Loucy (cell line): ENCODE measurements at regions not wholly inside any gene's neighbourhood (a gene's known extent, or its start where the extent isn't known, plus 50 kb on each side); places are given as distances from the start of the nearest gene placed in this dataset.

Experiments used
- EZH2phosphoT487 ChIP-seq: fragments of 200-600 bp; IDR thresholded peaks from 2 replicates; pipeline ENCODE4 v1.6.1; 2018; ENCODE audit warnings: antibody characterized with exemption, mild to moderate bottlenecking, moderate library complexity, borderline replicate concordance
- TF ChIP-seq, protein P1 (sequence below): fragments of 200-600 bp; sonication (generic); conservative IDR thresholded peaks from 2 replicates; pipeline ENCODE4 v1.5.1; 2014; ENCODE audit warnings: mild to moderate bottlenecking, antibody characterized with exemption, low read length

DNA sequence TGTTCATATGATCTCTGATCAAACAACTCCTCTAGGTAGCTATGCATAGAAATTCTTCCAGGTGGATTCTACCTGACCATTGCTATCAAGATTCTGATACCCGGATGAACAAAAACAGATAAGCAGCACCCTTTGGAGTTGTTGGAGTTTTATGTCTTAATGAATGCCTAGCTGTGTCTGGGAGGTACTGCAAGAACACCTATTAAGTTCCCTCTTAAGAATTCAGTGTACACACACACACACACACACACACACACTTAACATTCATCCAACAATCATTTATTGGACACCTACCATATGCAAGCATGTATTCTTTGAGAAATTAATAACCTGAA, 58.1 kb upstream of the FNDC3B start:
- TF ChIP-seq, protein P1, sequence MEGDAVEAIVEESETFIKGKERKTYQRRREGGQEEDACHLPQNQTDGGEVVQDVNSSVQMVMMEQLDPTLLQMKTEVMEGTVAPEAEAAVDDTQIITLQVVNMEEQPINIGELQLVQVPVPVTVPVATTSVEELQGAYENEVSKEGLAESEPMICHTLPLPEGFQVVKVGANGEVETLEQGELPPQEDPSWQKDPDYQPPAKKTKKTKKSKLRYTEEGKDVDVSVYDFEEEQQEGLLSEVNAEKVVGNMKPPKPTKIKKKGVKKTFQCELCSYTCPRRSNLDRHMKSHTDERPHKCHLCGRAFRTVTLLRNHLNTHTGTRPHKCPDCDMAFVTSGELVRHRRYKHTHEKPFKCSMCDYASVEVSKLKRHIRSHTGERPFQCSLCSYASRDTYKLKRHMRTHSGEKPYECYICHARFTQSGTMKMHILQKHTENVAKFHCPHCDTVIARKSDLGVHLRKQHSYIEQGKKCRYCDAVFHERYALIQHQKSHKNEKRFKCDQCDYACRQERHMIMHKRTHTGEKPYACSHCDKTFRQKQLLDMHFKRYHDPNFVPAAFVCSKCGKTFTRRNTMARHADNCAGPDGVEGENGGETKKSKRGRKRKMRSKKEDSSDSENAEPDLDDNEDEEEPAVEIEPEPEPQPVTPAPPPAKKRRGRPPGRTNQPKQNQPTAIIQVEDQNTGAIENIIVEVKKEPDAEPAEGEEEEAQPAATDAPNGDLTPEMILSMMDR, result no peak
- no peak for TF ChIP-seq EZH2phosphoT487
